ENCODE measurements at regions not wholly inside any gene's neighbourhood (a gene's known extent, or its start where the extent isn't known, plus 50 kb on each side); places are given as distances from the start of the nearest gene placed in this dataset.

DNA sequence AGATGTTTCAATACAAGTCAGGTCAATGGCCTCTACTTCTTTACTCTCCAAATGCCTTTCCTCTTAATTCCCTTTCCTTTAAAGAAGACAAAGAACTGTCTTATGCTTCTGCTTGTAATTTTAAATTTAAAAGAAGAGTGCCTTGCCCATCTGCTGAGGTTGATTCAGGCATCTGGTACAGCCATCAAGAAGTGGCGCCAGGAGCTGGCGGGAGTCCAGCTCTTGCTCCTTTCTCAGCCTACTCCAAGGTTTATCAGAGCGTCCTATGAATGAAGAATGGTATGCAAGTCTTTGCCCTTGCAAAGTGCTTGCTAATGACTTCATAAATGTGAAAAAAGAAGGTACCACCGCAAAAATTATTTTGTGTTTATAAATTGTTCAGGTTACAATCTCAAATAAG lies 294.6 kb upstream of the TGFBR2 start:
- ATAC-seq, result no peak
- TF ChIP-seq POLR2AphosphoS5 (IDR thresholded peaks at IDR 0.05; ENCODE audit: low read depth, low read length), result no peak
- TF ChIP-seq, protein P1, sequence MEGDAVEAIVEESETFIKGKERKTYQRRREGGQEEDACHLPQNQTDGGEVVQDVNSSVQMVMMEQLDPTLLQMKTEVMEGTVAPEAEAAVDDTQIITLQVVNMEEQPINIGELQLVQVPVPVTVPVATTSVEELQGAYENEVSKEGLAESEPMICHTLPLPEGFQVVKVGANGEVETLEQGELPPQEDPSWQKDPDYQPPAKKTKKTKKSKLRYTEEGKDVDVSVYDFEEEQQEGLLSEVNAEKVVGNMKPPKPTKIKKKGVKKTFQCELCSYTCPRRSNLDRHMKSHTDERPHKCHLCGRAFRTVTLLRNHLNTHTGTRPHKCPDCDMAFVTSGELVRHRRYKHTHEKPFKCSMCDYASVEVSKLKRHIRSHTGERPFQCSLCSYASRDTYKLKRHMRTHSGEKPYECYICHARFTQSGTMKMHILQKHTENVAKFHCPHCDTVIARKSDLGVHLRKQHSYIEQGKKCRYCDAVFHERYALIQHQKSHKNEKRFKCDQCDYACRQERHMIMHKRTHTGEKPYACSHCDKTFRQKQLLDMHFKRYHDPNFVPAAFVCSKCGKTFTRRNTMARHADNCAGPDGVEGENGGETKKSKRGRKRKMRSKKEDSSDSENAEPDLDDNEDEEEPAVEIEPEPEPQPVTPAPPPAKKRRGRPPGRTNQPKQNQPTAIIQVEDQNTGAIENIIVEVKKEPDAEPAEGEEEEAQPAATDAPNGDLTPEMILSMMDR (IDR thresholded peaks at IDR 0.05), result no peak
- no peak for TF ChIP-seq TCF7L2 (IDR thresholded peaks at IDR 0.05; ENCODE audit: low read depth, low read length)
- TF ChIP-seq SIN3A (IDR thresholded peaks at IDR 0.05; ENCODE audit: borderline replicate concordance, insufficient read depth, low read depth, low read length), result no peak
- TF ChIP-seq, protein P2, sequence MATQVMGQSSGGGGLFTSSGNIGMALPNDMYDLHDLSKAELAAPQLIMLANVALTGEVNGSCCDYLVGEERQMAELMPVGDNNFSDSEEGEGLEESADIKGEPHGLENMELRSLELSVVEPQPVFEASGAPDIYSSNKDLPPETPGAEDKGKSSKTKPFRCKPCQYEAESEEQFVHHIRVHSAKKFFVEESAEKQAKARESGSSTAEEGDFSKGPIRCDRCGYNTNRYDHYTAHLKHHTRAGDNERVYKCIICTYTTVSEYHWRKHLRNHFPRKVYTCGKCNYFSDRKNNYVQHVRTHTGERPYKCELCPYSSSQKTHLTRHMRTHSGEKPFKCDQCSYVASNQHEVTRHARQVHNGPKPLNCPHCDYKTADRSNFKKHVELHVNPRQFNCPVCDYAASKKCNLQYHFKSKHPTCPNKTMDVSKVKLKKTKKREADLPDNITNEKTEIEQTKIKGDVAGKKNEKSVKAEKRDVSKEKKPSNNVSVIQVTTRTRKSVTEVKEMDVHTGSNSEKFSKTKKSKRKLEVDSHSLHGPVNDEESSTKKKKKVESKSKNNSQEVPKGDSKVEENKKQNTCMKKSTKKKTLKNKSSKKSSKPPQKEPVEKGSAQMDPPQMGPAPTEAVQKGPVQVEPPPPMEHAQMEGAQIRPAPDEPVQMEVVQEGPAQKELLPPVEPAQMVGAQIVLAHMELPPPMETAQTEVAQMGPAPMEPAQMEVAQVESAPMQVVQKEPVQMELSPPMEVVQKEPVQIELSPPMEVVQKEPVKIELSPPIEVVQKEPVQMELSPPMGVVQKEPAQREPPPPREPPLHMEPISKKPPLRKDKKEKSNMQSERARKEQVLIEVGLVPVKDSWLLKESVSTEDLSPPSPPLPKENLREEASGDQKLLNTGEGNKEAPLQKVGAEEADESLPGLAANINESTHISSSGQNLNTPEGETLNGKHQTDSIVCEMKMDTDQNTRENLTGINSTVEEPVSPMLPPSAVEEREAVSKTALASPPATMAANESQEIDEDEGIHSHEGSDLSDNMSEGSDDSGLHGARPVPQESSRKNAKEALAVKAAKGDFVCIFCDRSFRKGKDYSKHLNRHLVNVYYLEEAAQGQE (IDR thresholded peaks at IDR 0.05; ENCODE audit: insufficient read depth in 1 of 2, low read depth in 2 of 2, low read length in 1 of 2), result no peak
- peaks cover under 1% of the 10 kb centered on the region; the same call in 1 of the 2 replicates for H3K9me3 ChIP-seq (ENCODE audit: control insufficient read depth, insufficient read depth, low read depth, low read length)
- H3K27ac ChIP-seq (ENCODE audit: low read length), result no peak overlapping the region
- ChIA-PET POLR2A (no interaction called here), CTCF (no interaction called here)
- in situ Hi-C loops (cut with HindIII; ENCODE audit: low pct_unique_long_range_greater_than_20kb, low sequenced_read_pairs) (no loop called here), intact Hi-C loops (cut with micrococcal nuclease; ENCODE audit: unreplicated experiment) (no loop called here)
- BruUV-seq (replicated peaks), result no TSS peak
- no peaks in the 10 kb centered on the region for H3K4me1 ChIP-seq (ENCODE audit: control insufficient read depth, insufficient read depth, low read length)
- no peaks in the 10 kb centered on the region for H3K27me3 ChIP-seq (ENCODE audit: control insufficient read depth, insufficient read depth, low read length)
- DNase-seq (ENCODE audit: low read depth, low spot score), result no peak
- H3K4me3 ChIP-seq (ENCODE audit: low read depth in 2 of 2, low read length in 2 of 2), result no peak overlapping the region
- H3K36me3 ChIP-seq (ENCODE audit: control insufficient read depth, insufficient read depth, low read length), result no peaks in the 10 kb centered on the region

DNA sequence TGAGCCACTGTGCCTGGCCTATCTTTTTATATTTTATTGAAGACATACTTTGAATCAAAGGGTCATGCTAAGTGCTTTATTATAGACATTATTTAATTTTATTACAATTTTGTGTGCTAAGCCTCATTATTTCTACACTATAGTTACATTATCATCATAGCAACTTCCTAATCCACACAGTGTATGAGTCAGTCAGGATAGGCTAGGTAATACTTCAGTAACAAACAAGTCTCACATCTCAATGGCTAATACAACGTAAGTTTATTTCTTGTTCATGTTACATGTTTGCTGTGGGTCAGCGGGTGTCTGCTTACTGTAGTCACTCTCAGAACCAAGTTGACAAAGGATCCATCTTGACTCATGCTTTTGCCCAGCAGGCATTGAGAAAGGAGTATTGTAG lies 292.6 kb upstream of the TGFBR2 start:
- ChIA-PET CTCF (no interaction called here), POLR2A (no interaction called here)
- in situ Hi-C loops (cut with HindIII; ENCODE audit: low pct_unique_long_range_greater_than_20kb, low sequenced_read_pairs) (no loop called here), intact Hi-C loops (cut with micrococcal nuclease; ENCODE audit: unreplicated experiment) (no loop called here)
- ATAC-seq (no peak), DNase-seq (ENCODE audit: low read depth, low spot score) (no peak)
- H3K9me3 ChIP-seq (ENCODE audit: control insufficient read depth, insufficient read depth, low read depth, low read length), result peaks cover 4% of the 10 kb centered on the region; the same call in 1 of the 2 replicates
- no TSS peak for BruUV-seq (replicated peaks)
- TF ChIP-seq, protein P1 (IDR thresholded peaks at IDR 0.05), result no peak
- TF ChIP-seq POLR2AphosphoS5 (IDR thresholded peaks at IDR 0.05; ENCODE audit: low read depth, low read length), result no peak
- TF ChIP-seq TCF7L2 (IDR thresholded peaks at IDR 0.05; ENCODE audit: low read depth, low read length), result no peak
- TF ChIP-seq, protein P2 (IDR thresholded peaks at IDR 0.05; ENCODE audit: insufficient read depth in 1 of 2, low read depth in 2 of 2, low read length in 1 of 2), result no peak
- TF ChIP-seq SIN3A (IDR thresholded peaks at IDR 0.05; ENCODE audit: borderline replicate concordance, insufficient read depth, low read depth, low read length), result no peak
- no peaks in the 10 kb centered on the region for H3K36me3 ChIP-seq (ENCODE audit: control insufficient read depth, insufficient read depth, low read length)
- no peaks in the 10 kb centered on the region for H3K4me1 ChIP-seq (ENCODE audit: control insufficient read depth, insufficient read depth, low read length)
- no peak overlapping the region for H3K27ac ChIP-seq (ENCODE audit: low read length)
- no peak overlapping the region for H3K4me3 ChIP-seq (ENCODE audit: low read depth in 2 of 2, low read length in 2 of 2)
- no peaks in the 10 kb centered on the region for H3K27me3 ChIP-seq (ENCODE audit: control insufficient read depth, insufficient read depth, low read length)

Measured in Panc1 (cell line).